HCT116 (cell line): ENCODE measurements at regions not wholly inside any gene's neighbourhood (a gene's known extent, or its start where the extent isn't known, plus 50 kb on each side); places are given as distances from the start of the nearest gene placed in this dataset.

ENCODE experiments used
- ATAC-seq: fragments of 200-7000 bp; cut with Tn5 transposase; 2 replicates; pipeline ENCODE4 v1.9.1; 2020; ENCODE audit warnings: mild to moderate bottlenecking, moderate library complexity
- BruUV-seq: library from RNA; stranded (reverse); fragments of 400-500 nt; replicated peaks from 2 replicates; lab custom pipeline; 2021; lab: Mats Ljungman, UMichigan
- CTCF ChIA-PET: fragments of 300-600 bp; sonication (Branson Sonifier 250); formaldehyde crosslinking; loops from one replicate; lab custom pipeline; 2021; ENCODE audit warnings: antibody characterized with exemption; lab: Charles Lee
- POLR2A ChIA-PET: fragments of 300-600, 350-600 bp; sonication (Branson Sonifier 250); formaldehyde crosslinking; loops from one replicate; lab custom pipeline; 2021; ENCODE audit warnings: antibody characterized with exemption; lab: Charles Lee
- RAD21 ChIA-PET, 2 experiments: fragments of 300-600 bp; sonication (Branson Sonifier 250); formaldehyde crosslinking; loops; one replicate each; lab custom pipeline; 2023; ENCODE audit warnings: low total read pairs in 2 of 2; ENCODE audit not compliant: uncharacterized antibody in 2 of 2, unreplicated experiment in 2 of 2, low non-redundant PET in 1 of 2; lab: Charles Lee
- DNase-seq: peaks from one replicate; pipeline ENCODE4 v3.0.0-alpha.2; 2010; ENCODE audit warnings: low read depth, low spot score
- H2AFZ ChIP-seq: fragments of 200-600 bp; shearing (Covaris generic), sonication (generic); 2 replicates; pipeline ENCODE4 v1.6.1; 2017; ENCODE audit warnings: low read depth, mixed run types, mixed read lengths, antibody characterized with exemption, low read length; ENCODE audit not compliant: poor library complexity, severe bottlenecking
- H3K27ac ChIP-seq: 2 replicates; pipeline ENCODE4 v1.5.1; 2012; ENCODE audit warnings: low read depth, low read length
- H3K27me3 ChIP-seq: fragments of 200-600 bp; sonication (generic); 2 replicates; pipeline ENCODE4 v1.6.1; 2016; ENCODE audit warnings: mixed run types, low read length, mixed read lengths; ENCODE audit not compliant: insufficient read depth
- H3K36me3 ChIP-seq, 2 experiments: fragments of 200-500 bp in 1 of 2; fragments of 200-600 bp in 1 of 2; sonication (Bioruptor generic) in 1 of 2; sonication (generic) in 1 of 2; 2 replicates each; pipeline versions ENCODE4 v1.5.1 to v1.6.1; 2014 to 2016; ENCODE audit warnings: low read length in 2 of 2, inconsistent platforms in 1 of 2, mixed read lengths in 1 of 2, mixed run types in 1 of 2; ENCODE audit not compliant: insufficient read depth in 2 of 2, control insufficient read depth in 1 of 2
- H3K4me1 ChIP-seq, 2 experiments: fragments of 200-600 bp in 1 of 2; sonication (generic) in 1 of 2; 2 replicates each; pipeline versions ENCODE4 v1.5.1 to v1.6.1; 2012 to 2017; ENCODE audit warnings: low read length in 2 of 2, inconsistent platforms in 1 of 2, mild to moderate bottlenecking in 1 of 2, mixed read lengths in 1 of 2, mixed run types in 1 of 2, moderate library complexity in 1 of 2; ENCODE audit not compliant: insufficient read depth in 2 of 2, control insufficient read depth in 1 of 2
- H3K4me2 ChIP-seq: fragments of 200-600 bp; sonication (generic); 2 replicates; pipeline ENCODE4 v1.6.1; 2017; ENCODE audit warnings: mixed run types, low read length, mixed read lengths
- H3K4me3 ChIP-seq, 2 experiments: fragments of 200-600 bp in 1 of 2; sonication (generic) in 1 of 2; replicated peaks in 1 of 2; 2 replicates each; pipeline ENCODE4 v1.5.1; 2011 to 2016; ENCODE audit warnings: low read length in 2 of 2, control low read depth in 1 of 2, low read depth in 1 of 2, mild to moderate bottlenecking in 1 of 2, mixed read lengths in 1 of 2, mixed run types in 1 of 2
- H3K79me2 ChIP-seq: fragments of 200-600 bp; sonication (generic); 2 replicates; pipeline ENCODE4 v1.6.1; 2017; ENCODE audit warnings: mild to moderate bottlenecking, mixed run types, low read length, moderate library complexity, mixed read lengths; ENCODE audit not compliant: insufficient read depth
- H3K9ac ChIP-seq: fragments of 200-600 bp; sonication (generic); 2 replicates; pipeline ENCODE4 v1.6.1; 2016; ENCODE audit warnings: low read length, mixed read lengths
- H3K9me2 ChIP-seq: fragments of 200-600 bp; sonication (generic), shearing (Covaris generic); 2 replicates; pipeline ENCODE4 v1.6.1; 2017; ENCODE audit warnings: mixed run types, mild to moderate bottlenecking, moderate library complexity; ENCODE audit not compliant: insufficient read depth
- H3K9me3 ChIP-seq, 2 experiments: fragments of 200-500 bp in 1 of 2; fragments of 200-600 bp in 1 of 2; sonication (Bioruptor generic) in 1 of 2; sonication (generic) in 1 of 2; 2 replicates each; pipeline ENCODE4 v1.6.1; 2014 to 2017; ENCODE audit warnings: low read length in 2 of 2, mixed read lengths in 2 of 2, inconsistent platforms in 1 of 2, low read depth in 1 of 2, mild to moderate bottlenecking in 1 of 2, mixed run types in 1 of 2, moderate library complexity in 1 of 2; ENCODE audit not compliant: control insufficient read depth in 1 of 2, insufficient read depth in 1 of 2
- H4K20me1 ChIP-seq: fragments of 200-600 bp; sonication (generic), shearing (Covaris generic); 2 replicates; pipeline ENCODE4 v1.6.1; 2017; ENCODE audit warnings: mixed run types, mild to moderate bottlenecking, moderate library complexity; ENCODE audit not compliant: insufficient read depth
- ATF3 ChIP-seq: IDR thresholded peaks from 2 replicates; pipeline ENCODE4 v1.6.1; 2012
- CBX3 ChIP-seq: IDR thresholded peaks from 2 replicates; pipeline ENCODE4 v1.6.1; 2012; ENCODE audit warnings: low read depth
- EGR1 ChIP-seq: IDR thresholded peaks from 2 replicates; pipeline ENCODE4 v1.6.1; 2012; ENCODE audit warnings: low read depth
- ELF1 ChIP-seq: IDR thresholded peaks from 2 replicates; pipeline ENCODE4 v1.6.1; 2012; ENCODE audit warnings: low read depth, borderline replicate concordance
- EZH2 ChIP-seq: fragments of 200-600 bp; sonication (generic); IDR thresholded peaks from 2 replicates; pipeline ENCODE4 v1.6.1; 2017; ENCODE audit warnings: antibody characterized with exemption, mixed run types
- POLR2A ChIP-seq: IDR thresholded peaks from 2 replicates; pipeline ENCODE4 v1.7.0; 2011; ENCODE audit warnings: borderline replicate concordance; ENCODE audit not compliant: insufficient read depth, insufficient read length; ENCODE audit errors: extremely low read depth
- RAD21 ChIP-seq: IDR thresholded peaks from 2 replicates; pipeline ENCODE4 v1.6.1; 2012; ENCODE audit warnings: low read depth, mild to moderate bottlenecking
- REST ChIP-seq: IDR thresholded peaks from 2 replicates; pipeline ENCODE4 v1.6.1; 2012; ENCODE audit warnings: low read depth
- SIN3A ChIP-seq: IDR thresholded peaks from 2 replicates; pipeline ENCODE4 v1.6.1; 2012; ENCODE audit warnings: low read depth
- SP1 ChIP-seq: IDR thresholded peaks from 2 replicates; pipeline ENCODE4 v1.6.1; 2012; ENCODE audit warnings: low read depth
- TCF7L2 ChIP-seq: IDR thresholded peaks from 2 replicates; pipeline ENCODE4 v1.7.0; 2011; ENCODE audit warnings: borderline replicate concordance, inconsistent platforms; ENCODE audit not compliant: insufficient read depth, insufficient read length; ENCODE audit errors: extremely low read depth
- YY1 ChIP-seq: IDR thresholded peaks from 2 replicates; pipeline ENCODE4 v1.6.1; 2011; ENCODE audit warnings: low read length, low read depth, moderate library complexity, mild to moderate bottlenecking; ENCODE audit not compliant: insufficient replicate concordance; ENCODE audit errors: extremely low read depth
- ZFX ChIP-seq: fragments of 450-650 bp; IDR thresholded peaks from 2 replicates; pipeline ENCODE4 v1.6.1; 2017
- ZNF274 ChIP-seq: fragments of 200-500 bp; sonication (Bioruptor generic); IDR thresholded peaks from 2 replicates; pipeline ENCODE4 v1.6.1; 2014; ENCODE audit warnings: mild to moderate bottlenecking, low read depth, low read length, inconsistent platforms
- intact Hi-C: fragments of 100-400 bp; cut with micrococcal nuclease; formaldehyde crosslinking; loops from 2 replicates; pipeline ENCODE4 v1.10.0; 2022

- H3K27ac ChIP-seq = no peak overlapping the region
- H3K4me1 ChIP-seq = no peaks in the 10 kb centered on the region
- no peaks in the 10 kb centered on the region for H4K20me1 ChIP-seq
- peaks cover 5% of the 10 kb centered on the region; the same call in 1 of the 2 replicates for H3K27me3 ChIP-seq
- H2AFZ ChIP-seq = no peak overlapping the region
- no peak for TF ChIP-seq TCF7L2
- TF ChIP-seq SIN3A = no peak
- TF ChIP-seq EZH2 = no peak
- no peak for TF ChIP-seq ELF1
- TF ChIP-seq CBX3 = no peak
- TF ChIP-seq EGR1 = no peak
- no peak for TF ChIP-seq REST
- no peak for TF ChIP-seq RAD21
- TF ChIP-seq YY1 = no peak
- no peak for TF ChIP-seq SP1
- no peak for TF ChIP-seq POLR2A
- TF ChIP-seq ZNF274 = no peak
- no peak for TF ChIP-seq ZFX
- TF ChIP-seq ATF3 = no peak
- RAD21 ChIA-PET = no interaction called here
- DNase-seq (no peak), ATAC-seq (no peak)
- POLR2A ChIA-PET = no interaction called here
- no peak overlapping the region for H3K9ac ChIP-seq
- no peak overlapping the region for H3K4me2 ChIP-seq
- intact Hi-C loops = no loop called here
- H3K79me2 ChIP-seq = no peaks in the 10 kb centered on the region
- H3K9me3 ChIP-seq = no peaks in the 10 kb centered on the region
- H3K9me2 ChIP-seq = no peaks in the 10 kb centered on the region
- no peak overlapping the region for H3K4me3 ChIP-seq
- no peaks in the 10 kb centered on the region for H3K36me3 ChIP-seq
- CTCF ChIA-PET = no interaction called here
- BruUV-seq = no TSS peak
These were observed 66.7 kb downstream of the MARCHF4 start for GRCh38 chr2:216305574-216305973.
